Heart left ventricle (tissue), 16 donors: ENCODE measurements at regions not wholly inside any gene's neighbourhood (a gene's known extent, or its start where the extent isn't known, plus 50 kb on each side); places are given as distances from the start of the nearest gene placed in this dataset.
A peak's percentile ranks its signal among the peaks of the same experiment; 100 is the strongest.

Source experiments
- ATAC-seq, 4 donors: fragments of 200-7000 bp; cut with Tn5 transposase; one replicate each; pipeline ENCODE4 v1.9.1; 2020 to 2022; ENCODE audit warnings: moderate library complexity in 4 of 4, mild to moderate bottlenecking in 3 of 4, moderate number of reproducible peaks in 1 of 4
- DNase-seq, 5 donors: peaks; one replicate each; pipeline ENCODE4 v3.0.0-alpha.2; 2020
- H3K27ac ChIP-seq, 12 donors: fragments of 200-600 bp; sonication (generic) in 4 of 12; one replicate each; pipeline versions ENCODE4 v1.5.0 to v1.8.0; 2016 to 2022; ENCODE audit warnings: mild to moderate bottlenecking in 2 of 12
- H3K27me3 ChIP-seq, 9 donors: fragments of 200-600 bp; sonication (generic) in 2 of 9; one replicate each; pipeline versions ENCODE4 v1.5.1 to v1.8.0; 2016 to 2022; ENCODE audit warnings: mild to moderate bottlenecking in 3 of 9
- H3K36me3 ChIP-seq, 9 donors: fragments of 200-600 bp; sonication (generic) in 2 of 9; one replicate each; pipeline versions ENCODE4 v1.5.0 to v1.8.0; 2018 to 2022; ENCODE audit warnings: mild to moderate bottlenecking in 2 of 9
- H3K4me1 ChIP-seq, 12 donors: fragments of 200-600 bp; sonication (generic) in 4 of 12; one replicate each; pipeline versions ENCODE4 v1.5.0 to v1.8.0; 2016 to 2022; ENCODE audit warnings: mild to moderate bottlenecking in 3 of 12
- H3K4me3 ChIP-seq, 12 donors: fragments of 200-600 bp; sonication (generic) in 4 of 12; one replicate each; pipeline versions ENCODE4 v1.5.0 to v1.8.0; 2017 to 2022; ENCODE audit warnings: mild to moderate bottlenecking in 9 of 12, moderate library complexity in 4 of 12
- H3K9me3 ChIP-seq, 12 donors: fragments of 200-600 bp; sonication (generic) in 4 of 12; one replicate each; pipeline versions ENCODE4 v1.5.0 to v1.8.0; 2016 to 2022; ENCODE audit warnings: mild to moderate bottlenecking in 1 of 12
- POLR2A ChIP-seq, 2 donors: fragments of 450-650 bp; IDR thresholded peaks; one replicate each; pipeline ENCODE4 v1.6.1; 2017; ENCODE audit warnings: antibody characterized with exemption in 2 of 2, mild to moderate bottlenecking in 2 of 2, moderate library complexity in 2 of 2
- WGBS, 4 donors: extraction: QIAGEN DNeasy Blood & Tissue Kit in 2 of 4; methylation state at CpG; one replicate each; pipeline versions ENCODE4 v1.1.5 to v1.1.7; 2013 to 2018; 5-methylcytosine and 5-hydroxymethylcytosine counted together
- intact Hi-C, 10 donors: fragments of 100-400 bp; cut with DNase I; formaldehyde crosslinking; loops; one replicate each; pipeline versions ENCODE4 v1.11.1 to v1.14.2; 2022
- microRNA counts, 2 donors: library from miRNA; unstranded; fragments of <30 nt; microRNA quantifications; one replicate each; lab custom pipeline; 2016
- microRNA-seq, 4 donors: library from miRNA; unstranded; fragments of <30 nt; microRNA quantifications; one replicate each; pipeline versions ENCODE4 to v1.2.0, GENCODE V29; 2017 to 2020
- TF ChIP-seq, protein P1 (sequence below), 12 donors: fragments of 200-600 bp; sonication (generic) in 4 of 12; IDR thresholded peaks; one replicate each; pipeline versions ENCODE4 v1.5.0 to v1.8.0; 2018 to 2022; ENCODE audit warnings: antibody characterized with exemption in 12 of 12, mild to moderate bottlenecking in 5 of 12
- donor health status: ischemic (EF 13 %, LVEDD 7.1; RV severe dilation, severe dysfunction).
- donor health status: healthy with polysubstance abuse.
- donor health status: DM: no; HTN: yes; CAD: no.
- donor health status: DM: no; HTN: no; CAD: no.
- donor health status: ischemic (EF 25% LVEDD 6.9; RV normal size, moderate dysfunction).
- donor health status: ischemic (EF 25% LVEDD 5.7; RV mildly dilated, moderate dysfunction).
- donor health status: healthy.
- donor health status: DM: yes; HTN: yes; CAD: no.
- donor health status: ischemic (EF 35%, LVEDD 5.7; RV mildly dilated, moderate dysfunction).
- donor health status: nonischemic (EF 11% LVEDD 7.7; RV severe dilation, severe dysfunction).
- donor health status: DM: yes; HTN: yes; CAD: no.
- donor health status: PGD.
- donor health status: ischemic (EF 29% LVEDD 5.4; RV normal size, mild dysfunction).
- donor health status: nonischemic (EF 23%, LVEDD 6.1; RV moderate dilation, normal function).

DNA sequence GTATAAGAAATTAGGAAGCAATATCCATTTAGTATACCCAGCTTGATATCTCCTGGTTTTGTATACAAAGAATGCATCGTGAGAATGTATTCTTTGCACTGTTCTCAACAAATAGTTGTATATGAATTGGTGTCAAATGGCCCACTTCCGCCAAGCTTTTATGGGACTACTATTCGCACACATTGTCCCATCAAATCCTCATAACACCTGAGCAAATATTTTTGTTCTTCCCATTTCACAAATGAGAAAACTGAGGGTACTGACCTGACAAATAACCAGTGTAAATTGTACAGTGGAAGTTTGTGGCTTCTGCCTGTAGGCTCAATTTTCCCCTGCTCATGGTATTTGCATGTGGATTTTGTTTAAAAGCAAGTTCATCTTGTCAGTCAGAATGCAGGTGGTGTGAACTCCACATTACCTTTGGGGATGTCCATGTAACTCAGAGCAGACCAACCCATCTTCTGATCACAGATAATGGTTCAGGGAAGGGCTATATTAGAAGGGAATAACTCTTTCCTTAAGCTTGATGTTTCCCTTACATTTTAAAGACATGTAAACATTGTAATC, 51.5 kb upstream of the FAM241A start:
- peaks cover 0 to 10% (median 0%) of the 10 kb centered on the region in 12 donors for H3K4me1 ChIP-seq
- WGBS, 4 donors = 92 to 98% (median 94%) methylated on average over 3 of the region's 3 CpGs
- ATAC-seq (no peak), DNase-seq (no peak)
- H3K4me3 ChIP-seq = no peak overlapping the region
- H3K27ac ChIP-seq = peak overlapping the region in 1 of 12 donors; percentile 46
- no peaks in the 10 kb centered on the region for H3K9me3 ChIP-seq
- no peaks in the 10 kb centered on the region for H3K27me3 ChIP-seq
- TF ChIP-seq POLR2A (IDR thresholded peaks at IDR 0.05) = no peak
- TF ChIP-seq, protein P1, sequence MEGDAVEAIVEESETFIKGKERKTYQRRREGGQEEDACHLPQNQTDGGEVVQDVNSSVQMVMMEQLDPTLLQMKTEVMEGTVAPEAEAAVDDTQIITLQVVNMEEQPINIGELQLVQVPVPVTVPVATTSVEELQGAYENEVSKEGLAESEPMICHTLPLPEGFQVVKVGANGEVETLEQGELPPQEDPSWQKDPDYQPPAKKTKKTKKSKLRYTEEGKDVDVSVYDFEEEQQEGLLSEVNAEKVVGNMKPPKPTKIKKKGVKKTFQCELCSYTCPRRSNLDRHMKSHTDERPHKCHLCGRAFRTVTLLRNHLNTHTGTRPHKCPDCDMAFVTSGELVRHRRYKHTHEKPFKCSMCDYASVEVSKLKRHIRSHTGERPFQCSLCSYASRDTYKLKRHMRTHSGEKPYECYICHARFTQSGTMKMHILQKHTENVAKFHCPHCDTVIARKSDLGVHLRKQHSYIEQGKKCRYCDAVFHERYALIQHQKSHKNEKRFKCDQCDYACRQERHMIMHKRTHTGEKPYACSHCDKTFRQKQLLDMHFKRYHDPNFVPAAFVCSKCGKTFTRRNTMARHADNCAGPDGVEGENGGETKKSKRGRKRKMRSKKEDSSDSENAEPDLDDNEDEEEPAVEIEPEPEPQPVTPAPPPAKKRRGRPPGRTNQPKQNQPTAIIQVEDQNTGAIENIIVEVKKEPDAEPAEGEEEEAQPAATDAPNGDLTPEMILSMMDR (IDR thresholded peaks at IDR 0.05) = no peak
- intact Hi-C loops = no loop called here
- H3K36me3 ChIP-seq = no peaks in the 10 kb centered on the region

DNA sequence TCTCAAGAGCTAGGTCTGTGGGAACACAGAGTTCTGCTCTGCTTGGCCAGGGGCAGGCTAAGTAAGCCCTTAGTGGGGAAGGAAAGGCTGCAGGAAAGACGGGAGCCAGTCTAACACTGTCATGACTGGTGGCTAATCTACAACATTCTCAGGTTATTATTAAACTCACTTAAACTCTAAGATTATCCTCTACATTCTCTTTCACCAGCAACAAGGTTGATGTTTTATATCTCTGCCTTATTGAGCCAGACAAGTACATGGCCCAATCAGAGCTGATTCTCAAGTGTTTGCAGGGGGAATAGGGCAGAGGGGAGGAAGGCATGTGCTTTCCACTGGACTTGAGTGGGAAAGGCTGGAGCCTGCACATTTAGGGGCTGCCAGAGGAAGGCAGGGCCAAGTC, 50.9 kb upstream of the FAM241A start:
- H3K27me3 ChIP-seq = no peaks in the 10 kb centered on the region
- DNase-seq = no peak
- WGBS, 4 donors = 27 to 39% (median 30%) methylated on average over 1 of the region's 1 CpG
- peak overlapping the region in 1 of 12 donors; percentile 46 for H3K27ac ChIP-seq
- peak in 3 of 4 donors; percentile 60 to 82 (median 62) for ATAC-seq
- H3K4me1 ChIP-seq = peaks cover 0 to 10% (median 0%) of the 10 kb centered on the region in 12 donors
- H3K36me3 ChIP-seq = no peaks in the 10 kb centered on the region
- no peak for TF ChIP-seq POLR2A (IDR thresholded peaks at IDR 0.05)
- H3K9me3 ChIP-seq = no peaks in the 10 kb centered on the region
- intact Hi-C loops = no loop called here
- H3K4me3 ChIP-seq = no peak overlapping the region

MicroRNA genes in the stretch of these regions (microRNA counts, 767-probe panel; counts per million panel counts)
- microRNA hsa-miR-297 (lab: Ali Mortazavi, UCI) = 671 to 1,472 counts per million in 2 donors

Small RNAs in the stretch of these regions (microRNA-seq; reads per million reads assigned to microRNA genes)
- gene MIR297 = 0 reads per million in 4 donors
